Body of pancreas (tissue), 4 donors: ENCODE measurements at regions not wholly inside any gene's neighbourhood (a gene's known extent, or its start where the extent isn't known, plus 50 kb on each side); places are given as distances from the start of the nearest gene placed in this dataset.

ENCODE experiments used
- CTCF ChIP-seq, 7 experiments: fragments of 450-650 bp in 4 of 7; fragments of 200-600 bp in 3 of 7; sonication (generic) in 3 of 7; IDR thresholded peaks; one replicate each; pipeline ENCODE4 v1.5.1; 2016 to 2019; ENCODE audit warnings: antibody characterized with exemption in 7 of 7
- POLR2A ChIP-seq, 3 donors: fragments of 450-650 bp; IDR thresholded peaks; one replicate each; pipeline ENCODE4 v1.6.1; 2016; ENCODE audit warnings: antibody characterized with exemption in 3 of 3, mild to moderate bottlenecking in 2 of 3

GRCh38 chr2:7934476-7934875, 747.4 kb upstream of the ID2 start:
- TF ChIP-seq CTCF (IDR thresholded peaks at IDR 0.05) (no peak), POLR2A (IDR thresholded peaks at IDR 0.05) (no peak)
